ENCODE measurements at regions not wholly inside any gene's neighbourhood (a gene's known extent, or its start where the extent isn't known, plus 50 kb on each side); places are given as distances from the start of the nearest gene placed in this dataset.

- H3K27ac ChIP-seq (ENCODE audit: low read depth, low read length) = no peak overlapping the region
- H3K4me1 ChIP-seq (ENCODE audit: control insufficient read depth in 1 of 2, insufficient read depth in 2 of 2, low read length in 2 of 2) = no peaks in the 10 kb centered on the region
- no CpG with 5 or more reads among the region's 3 CpGs for WGBS (ENCODE audit: extremely low coverage, insufficient coverage, insufficient read length)
Observed at GRCh38 chr1:194512957-194513356, 1326.5 kb upstream of the B3GALT2 start.

DNA sequence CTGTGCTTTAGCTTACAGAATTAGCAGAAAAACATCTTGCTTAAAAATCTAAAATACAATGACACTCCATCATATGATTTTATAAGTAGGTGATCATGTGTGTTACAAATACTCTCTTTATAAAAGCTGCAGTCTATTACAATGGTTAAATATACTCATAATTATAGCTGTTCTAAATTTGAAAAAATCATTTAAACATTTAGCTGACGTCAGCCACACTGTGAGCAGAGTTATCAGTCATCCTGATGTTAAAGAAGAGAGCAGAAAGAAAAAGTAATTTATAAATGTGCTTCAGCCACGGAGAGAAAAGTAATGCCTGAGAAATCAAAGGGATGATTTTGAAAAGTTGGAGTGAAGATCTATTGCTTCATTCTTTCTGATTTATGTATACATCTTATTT, 1325.9 kb upstream of the B3GALT2 start:
- H3K14ac ChIP-seq (ENCODE audit: low read length) = no peak overlapping the region
- H3K9ac ChIP-seq (ENCODE audit: low read length) = no peak overlapping the region
- no peaks in the 10 kb centered on the region for H3K4me1 ChIP-seq (ENCODE audit: control insufficient read depth in 1 of 2, insufficient read depth in 2 of 2, low read length in 2 of 2)
- no peak overlapping the region for H3K27ac ChIP-seq (ENCODE audit: low read depth, low read length)
- H3K4me3 ChIP-seq (ENCODE audit: low read depth, low read length) = no peak overlapping the region
- H3K4ac ChIP-seq (ENCODE audit: low read depth, low read length) = no peak overlapping the region
- H2BK120ac ChIP-seq (ENCODE audit: insufficient read depth, low read length, poor library complexity) = no peak overlapping the region
- no peaks in the 10 kb centered on the region for H3K79me2 ChIP-seq (ENCODE audit: control insufficient read depth, insufficient read depth, low read length, poor library complexity)
- H2AK5ac ChIP-seq (ENCODE audit: low read length) = no peak overlapping the region
- H3K23ac ChIP-seq (ENCODE audit: low read length) = no peak overlapping the region
- H2BK12ac ChIP-seq (ENCODE audit: low read length) = no peak overlapping the region
- DNase-seq = no peak
- WGBS (ENCODE audit: extremely low coverage, insufficient coverage, insufficient read length) = no CpG with 5 or more reads among the region's 2 CpGs
- no peaks in the 10 kb centered on the region for H3K79me1 ChIP-seq (ENCODE audit: low read length)
- no peak overlapping the region for H4K91ac ChIP-seq (ENCODE audit: low read depth, low read length)
- H2BK5ac ChIP-seq (ENCODE audit: low read depth, low read length, poor library complexity) = no peak overlapping the region
- H2AFZ ChIP-seq (ENCODE audit: insufficient read depth, low read length, poor library complexity) = no peak overlapping the region
- H3K4me2 ChIP-seq (ENCODE audit: low read length) = no peak overlapping the region
- no peaks in the 10 kb centered on the region for H3K27me3 ChIP-seq (ENCODE audit: insufficient read depth, low read length)
- H3K18ac ChIP-seq (ENCODE audit: low read length) = no peak overlapping the region
- H4K12ac ChIP-seq (ENCODE audit: low read depth, low read length) = no peak overlapping the region
- peaks cover 6% of the 10 kb centered on the region for H3K9me3 ChIP-seq (ENCODE audit: insufficient read depth, low read depth, low read length)
- H4K8ac ChIP-seq (ENCODE audit: low read depth, low read length) = no peak overlapping the region
- H3K36me3 ChIP-seq (ENCODE audit: control insufficient read depth in 1 of 2, insufficient read depth in 2 of 2, low read length in 2 of 2) = peaks cover 0 to 2% of the 10 kb centered on the region in 2 experiments

More at GRCh38 chr1:194512957-194513356, 1326.5 kb upstream of the B3GALT2 start:
- no peak overlapping the region for H4K91ac ChIP-seq (ENCODE audit: low read depth, low read length)
- H3K79me2 ChIP-seq (ENCODE audit: control insufficient read depth, insufficient read depth, low read length, poor library complexity) = no peaks in the 10 kb centered on the region
- no peak overlapping the region for H2BK5ac ChIP-seq (ENCODE audit: low read depth, low read length, poor library complexity)
- no peak overlapping the region for H3K18ac ChIP-seq (ENCODE audit: low read length)
- no peak overlapping the region for H4K12ac ChIP-seq (ENCODE audit: low read depth, low read length)
- peaks cover 6% of the 10 kb centered on the region for H3K9me3 ChIP-seq (ENCODE audit: insufficient read depth, low read depth, low read length)
- no peak overlapping the region for H4K8ac ChIP-seq (ENCODE audit: low read depth, low read length)
- H3K9ac ChIP-seq (ENCODE audit: low read length) = no peak overlapping the region
- no peaks in the 10 kb centered on the region for H3K79me1 ChIP-seq (ENCODE audit: low read length)
- H3K4ac ChIP-seq (ENCODE audit: low read depth, low read length) = no peak overlapping the region
- H2BK120ac ChIP-seq (ENCODE audit: insufficient read depth, low read length, poor library complexity) = no peak overlapping the region
- no peak overlapping the region for H2BK12ac ChIP-seq (ENCODE audit: low read length)
- peaks cover 0 to 2% of the 10 kb centered on the region in 2 experiments for H3K36me3 ChIP-seq (ENCODE audit: control insufficient read depth in 1 of 2, insufficient read depth in 2 of 2, low read length in 2 of 2)
- no peaks in the 10 kb centered on the region for H3K27me3 ChIP-seq (ENCODE audit: insufficient read depth, low read length)
- no peak overlapping the region for H2AFZ ChIP-seq (ENCODE audit: insufficient read depth, low read length, poor library complexity)
- no peak overlapping the region for H3K4me2 ChIP-seq (ENCODE audit: low read length)
- H3K14ac ChIP-seq (ENCODE audit: low read length) = no peak overlapping the region
- no peak overlapping the region for H3K4me3 ChIP-seq (ENCODE audit: low read depth, low read length)
- H3K23ac ChIP-seq (ENCODE audit: low read length) = no peak overlapping the region
- no peak overlapping the region for H2AK5ac ChIP-seq (ENCODE audit: low read length)
- DNase-seq = no peak

DNA sequence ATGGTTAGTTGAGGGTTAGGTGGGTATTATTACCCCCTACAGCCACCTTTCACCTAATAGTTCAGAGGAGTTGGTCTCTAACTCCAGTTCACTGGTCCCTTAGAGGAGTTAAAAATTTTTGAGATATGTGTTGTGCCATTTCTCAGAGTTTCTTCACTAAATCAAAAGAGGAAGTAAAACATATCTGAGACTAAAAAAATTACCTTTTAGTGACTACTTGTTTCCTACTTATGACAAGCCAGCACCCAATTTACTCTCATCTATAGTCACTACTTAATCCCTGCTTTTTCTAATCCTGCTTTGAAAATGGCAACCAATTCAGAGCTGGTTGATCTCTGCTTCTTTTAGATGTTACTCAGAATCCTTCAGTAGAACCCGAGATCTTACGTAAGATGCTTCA, 1316.8 kb upstream of the B3GALT2 start:
- WGBS (ENCODE audit: extremely low coverage, insufficient coverage, insufficient read length) = no CpG with 5 or more reads among the region's 2 CpGs
- H2AK5ac ChIP-seq (ENCODE audit: low read length) = no peak overlapping the region
- H2BK12ac ChIP-seq (ENCODE audit: low read length) = no peak overlapping the region
- H3K9me3 ChIP-seq (ENCODE audit: insufficient read depth, low read depth, low read length) = no peaks in the 10 kb centered on the region
- no peak overlapping the region for H3K18ac ChIP-seq (ENCODE audit: low read length)
- H3K27ac ChIP-seq (ENCODE audit: low read depth, low read length) = no peak overlapping the region
- H3K4me3 ChIP-seq (ENCODE audit: low read depth, low read length) = no peak overlapping the region
- no peaks in the 10 kb centered on the region for H3K4me1 ChIP-seq (ENCODE audit: control insufficient read depth in 1 of 2, insufficient read depth in 2 of 2, low read length in 2 of 2)
- H3K4ac ChIP-seq (ENCODE audit: low read depth, low read length) = no peak overlapping the region
- no peaks in the 10 kb centered on the region for H3K36me3 ChIP-seq (ENCODE audit: control insufficient read depth in 1 of 2, insufficient read depth in 2 of 2, low read length in 2 of 2)
- no peak overlapping the region for H2BK5ac ChIP-seq (ENCODE audit: low read depth, low read length, poor library complexity)
- no peak overlapping the region for H4K8ac ChIP-seq (ENCODE audit: low read depth, low read length)
- H2AFZ ChIP-seq (ENCODE audit: insufficient read depth, low read length, poor library complexity) = no peak overlapping the region
- no peak overlapping the region for H4K91ac ChIP-seq (ENCODE audit: low read depth, low read length)
- H4K12ac ChIP-seq (ENCODE audit: low read depth, low read length) = no peak overlapping the region
- no peak overlapping the region for H3K14ac ChIP-seq (ENCODE audit: low read length)
- no peaks in the 10 kb centered on the region for H3K79me2 ChIP-seq (ENCODE audit: control insufficient read depth, insufficient read depth, low read length, poor library complexity)
- no peak overlapping the region for H3K9ac ChIP-seq (ENCODE audit: low read length)
- no peak overlapping the region for H2BK120ac ChIP-seq (ENCODE audit: insufficient read depth, low read length, poor library complexity)
- H3K23ac ChIP-seq (ENCODE audit: low read length) = no peak overlapping the region
- H3K4me2 ChIP-seq (ENCODE audit: low read length) = no peak overlapping the region
- H3K27me3 ChIP-seq (ENCODE audit: insufficient read depth, low read length) = no peaks in the 10 kb centered on the region
- no peak for DNase-seq
- H3K79me1 ChIP-seq (ENCODE audit: low read length) = no peaks in the 10 kb centered on the region

- Histone ChIP-seq H2BK12ac (ENCODE audit: low read length) (no peak overlapping the region), H2BK120ac (ENCODE audit: insufficient read depth, low read length, poor library complexity) (no peak overlapping the region), H2AFZ (ENCODE audit: insufficient read depth, low read length, poor library complexity) (no peak overlapping the region), H3K4me2 (ENCODE audit: low read length) (no peak overlapping the region), H3K79me2 (ENCODE audit: control insufficient read depth, insufficient read depth, low read length, poor library complexity) (no peaks in the 10 kb centered on the region), H3K4me1 (ENCODE audit: control insufficient read depth in 1 of 2, insufficient read depth in 2 of 2, low read length in 2 of 2) (no peaks in the 10 kb centered on the region), H2AK5ac (ENCODE audit: low read length) (no peak overlapping the region), H3K23ac (ENCODE audit: low read length) (no peak overlapping the region), H4K91ac (ENCODE audit: low read depth, low read length) (no peak overlapping the region), H3K14ac (ENCODE audit: low read length) (no peak overlapping the region), H3K4me3 (ENCODE audit: low read depth, low read length) (no peak overlapping the region), H3K18ac (ENCODE audit: low read length) (no peak overlapping the region), H3K27ac (ENCODE audit: low read depth, low read length) (no peak overlapping the region), H2BK5ac (ENCODE audit: low read depth, low read length, poor library complexity) (no peak overlapping the region), H3K27me3 (ENCODE audit: insufficient read depth, low read length) (no peaks in the 10 kb centered on the region), H3K9ac (ENCODE audit: low read length) (no peak overlapping the region), H3K79me1 (ENCODE audit: low read length) (no peaks in the 10 kb centered on the region), H4K12ac (ENCODE audit: low read depth, low read length) (no peak overlapping the region), H4K8ac (ENCODE audit: low read depth, low read length) (no peak overlapping the region), H3K9me3 (ENCODE audit: insufficient read depth, low read depth, low read length) (no peaks in the 10 kb centered on the region), H3K36me3 (ENCODE audit: control insufficient read depth in 1 of 2, insufficient read depth in 2 of 2, low read length in 2 of 2) (no peaks in the 10 kb centered on the region), H3K4ac (ENCODE audit: low read depth, low read length) (no peak overlapping the region)
- DNase-seq = no peak
- no CpG with 5 or more reads among the region's 1 CpG for WGBS (ENCODE audit: extremely low coverage, insufficient coverage, insufficient read length)
Observed at GRCh38 chr1:194495434-194495833, 1309.0 kb upstream of the B3GALT2 start.
